Stimulated activated CD4-positive, alpha-beta T cell treated with anti-CD3 and anti-CD28 coated beads, Interleukin-2, amount 100 ng/mL, for 24 hours (primary cell): ENCODE measurements at regions not wholly inside any gene's neighbourhood (a gene's known extent, or its start where the extent isn't known, plus 50 kb on each side); places are given as distances from the start of the nearest gene placed in this dataset.

Experiments
- DNase-seq, 2 donors: peaks; one replicate each; pipeline ENCODE4 v3.0.0-alpha.2; 2020

DNA sequence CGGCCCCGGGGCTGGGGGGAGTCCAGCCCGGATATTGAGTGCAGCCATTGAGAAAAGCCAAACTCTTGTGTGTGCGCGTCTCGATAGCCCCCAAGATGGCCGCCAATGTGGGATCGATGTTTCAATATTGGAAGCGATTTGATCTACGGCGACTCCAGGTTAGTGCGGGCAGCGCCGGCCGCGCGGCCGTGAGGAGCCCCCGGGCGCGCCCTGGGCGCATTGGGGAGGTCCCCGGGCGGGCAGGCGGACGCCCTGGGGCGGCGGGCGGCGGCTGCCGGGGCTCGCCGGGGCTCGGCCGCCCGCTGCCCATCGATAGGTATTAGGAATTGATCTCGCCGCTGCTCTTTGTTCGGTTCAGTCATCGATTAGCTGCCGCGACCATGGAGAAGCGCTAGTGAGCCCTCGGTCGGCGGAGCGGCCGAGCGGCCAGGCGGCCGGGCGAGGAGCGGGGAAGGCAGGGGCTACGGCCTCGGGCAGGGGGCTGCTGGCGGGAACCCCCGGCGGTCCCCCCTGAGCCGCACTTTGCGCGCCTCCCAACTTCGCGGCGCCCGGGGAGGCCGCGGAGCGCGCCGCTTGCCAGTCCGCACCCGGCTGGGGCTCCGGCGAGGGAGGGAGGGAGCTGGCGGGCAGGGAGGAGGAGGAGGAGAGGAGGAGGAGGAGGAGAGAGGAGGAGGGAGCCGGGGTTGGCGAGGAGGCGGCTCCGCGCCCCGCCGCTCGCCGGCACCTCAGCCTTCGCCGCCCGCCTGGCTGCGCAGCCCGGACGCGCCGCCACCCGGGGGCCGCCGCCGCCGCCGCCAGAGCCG lies 113.9 kb upstream of the MYL2 start, which contains the start of gene CUX2:
Gene CUX2 (plus strand): TSS at position 83 of the 803 bp plus-strand sequence.
- DNase-seq: peak in 1 of 2 donors; percentile 40

DNA sequence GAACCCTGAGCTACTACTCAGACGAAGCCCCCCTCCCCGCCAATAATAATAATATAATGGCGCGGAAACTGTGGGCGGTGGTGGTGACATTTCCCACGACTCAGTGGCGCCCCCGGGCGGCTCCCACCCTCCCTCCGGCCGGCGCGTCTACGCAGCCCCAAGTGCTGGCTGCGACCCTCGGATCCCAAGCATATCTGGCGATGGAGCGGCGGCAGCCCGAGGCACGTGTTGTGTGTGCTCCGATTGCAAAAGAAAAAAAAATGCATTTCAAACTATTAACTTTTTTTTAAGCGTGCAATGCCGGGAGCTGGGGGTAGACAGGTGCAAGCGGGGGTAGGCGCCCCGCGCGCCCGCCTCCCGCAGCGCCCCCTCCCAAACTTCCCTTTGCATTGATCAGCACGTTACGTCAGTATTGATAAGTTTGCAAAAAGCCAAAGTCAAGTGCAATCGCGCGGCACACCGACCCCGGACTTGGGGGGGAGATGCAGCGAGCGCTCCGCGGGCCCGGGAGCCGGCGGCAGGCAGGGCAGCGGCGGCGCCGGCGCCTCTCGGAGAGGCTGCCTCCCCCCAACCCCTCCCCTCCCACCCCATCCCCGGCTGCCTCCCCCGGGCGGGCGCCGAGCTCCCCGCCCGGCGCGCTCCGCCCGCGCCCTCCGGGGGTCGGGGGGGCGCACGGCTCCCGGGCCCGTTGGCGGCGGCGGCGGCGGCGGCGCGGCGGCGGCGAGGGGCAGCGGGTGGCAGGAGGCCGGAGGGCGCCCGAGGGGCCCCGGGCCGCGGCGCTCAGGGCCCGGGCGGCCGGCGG lies 113.1 kb upstream of the MYL2 start:
- DNase-seq: peak in 1 of 2 donors; percentile 27

DNA sequence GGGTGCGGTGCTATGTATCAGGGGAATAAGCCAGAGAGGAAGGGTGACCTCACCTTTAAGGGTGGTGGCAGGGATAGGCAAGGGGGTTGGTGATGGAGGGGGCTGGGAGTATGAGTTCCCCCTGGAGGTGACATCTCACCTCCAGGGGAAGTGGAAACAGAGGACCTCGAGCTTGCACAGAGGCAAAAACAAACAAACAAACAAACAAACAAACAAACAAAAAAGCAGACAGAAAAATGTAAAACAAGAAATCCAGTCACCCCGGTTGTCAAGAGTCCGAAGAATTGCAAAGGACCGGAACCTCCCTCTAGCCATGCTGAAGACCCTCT lies 112.2 kb upstream of the MYL2 start:
- no peak for DNase-seq

DNA sequence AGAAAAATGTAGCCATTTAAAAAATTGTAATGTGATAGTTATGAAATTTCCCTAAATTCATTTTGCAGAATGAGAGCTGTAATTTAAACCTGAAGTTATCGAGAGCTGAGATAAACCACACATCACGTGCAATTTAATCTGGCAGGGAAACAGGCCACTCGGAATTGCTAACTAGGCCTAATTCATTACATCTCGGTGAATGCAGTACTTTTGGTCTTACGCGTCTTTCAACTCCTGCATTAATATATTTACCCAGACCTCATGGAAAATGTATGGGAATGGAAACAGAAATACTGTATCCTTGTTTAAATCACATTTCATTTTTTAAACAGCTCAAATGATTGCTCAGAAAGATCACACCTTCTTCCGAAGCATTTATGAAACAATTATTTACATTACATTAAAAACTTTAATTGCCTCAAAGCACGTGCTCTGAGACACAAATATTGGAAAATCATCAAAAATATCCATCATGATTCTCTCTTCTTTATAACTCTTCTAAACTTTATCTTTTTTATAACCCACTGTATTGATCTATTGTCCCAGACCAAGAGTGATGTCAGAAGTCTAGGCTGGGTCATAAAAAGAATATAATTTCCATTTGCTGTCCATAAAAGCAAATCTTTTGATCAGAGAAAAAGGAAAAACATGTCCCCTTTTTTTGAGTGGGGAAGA lies 111.7 kb upstream of the MYL2 start:
- no peak for DNase-seq

DNA sequence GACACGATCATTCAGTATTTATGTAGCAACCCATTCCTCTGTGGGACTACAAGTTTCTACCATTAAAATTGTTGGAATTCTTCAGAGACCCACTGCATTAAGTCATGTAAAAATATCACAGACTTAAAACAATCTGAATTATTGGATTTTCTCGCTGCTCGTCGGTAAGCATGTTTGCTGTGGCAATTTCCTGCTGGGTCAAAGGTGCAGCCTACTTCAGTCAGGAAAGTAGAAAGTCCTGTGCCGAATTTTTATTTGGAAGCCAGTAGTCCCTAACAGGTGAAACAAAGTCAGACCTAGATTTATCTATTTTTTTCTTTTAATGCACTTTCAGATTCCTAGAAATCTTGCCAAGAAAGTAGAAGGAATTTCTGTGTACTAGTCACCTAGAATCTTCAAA lies 110.4 kb upstream of the MYL2 start:
- DNase-seq: no peak

DNA sequence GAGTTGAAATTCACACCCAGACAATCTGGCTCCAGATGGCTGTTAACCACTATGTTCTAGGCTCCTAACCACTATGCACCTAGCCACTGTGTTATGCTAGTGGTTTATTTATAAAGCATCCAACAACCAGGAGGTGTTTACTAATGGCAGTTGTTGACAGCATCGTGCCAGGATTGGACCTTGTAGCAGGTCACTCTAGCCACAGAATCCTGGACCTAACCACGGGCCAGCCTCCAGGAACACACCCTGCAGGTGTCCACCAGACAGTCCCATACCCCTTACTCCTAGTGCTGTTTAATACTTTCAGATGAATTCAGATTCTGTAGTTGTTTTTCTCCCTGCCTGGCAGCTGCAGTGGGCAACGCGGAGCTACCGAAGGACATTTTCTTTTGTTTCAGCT lies 109.4 kb upstream of the MYL2 start:
- DNase-seq: no peak

DNA sequence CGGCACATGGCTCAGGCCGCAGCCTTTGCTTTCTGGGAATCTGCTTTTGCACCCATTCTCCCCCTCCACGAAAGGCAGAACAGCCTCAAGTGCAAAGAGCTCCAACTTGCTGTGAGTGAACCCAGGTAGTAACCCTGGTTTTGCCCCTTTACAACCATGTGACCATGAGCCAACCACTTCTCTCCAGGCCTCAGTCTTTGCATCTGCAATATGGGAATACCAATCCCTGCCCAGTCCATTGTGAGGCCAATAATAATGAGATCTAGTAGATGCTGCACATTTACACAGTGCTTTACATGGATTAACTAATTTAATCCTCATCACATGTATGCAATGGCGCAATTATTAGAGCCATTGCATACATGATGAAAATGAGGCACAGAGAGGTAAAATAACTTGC lies 108.9 kb upstream of the MYL2 start:
- no peak for DNase-seq

DNA sequence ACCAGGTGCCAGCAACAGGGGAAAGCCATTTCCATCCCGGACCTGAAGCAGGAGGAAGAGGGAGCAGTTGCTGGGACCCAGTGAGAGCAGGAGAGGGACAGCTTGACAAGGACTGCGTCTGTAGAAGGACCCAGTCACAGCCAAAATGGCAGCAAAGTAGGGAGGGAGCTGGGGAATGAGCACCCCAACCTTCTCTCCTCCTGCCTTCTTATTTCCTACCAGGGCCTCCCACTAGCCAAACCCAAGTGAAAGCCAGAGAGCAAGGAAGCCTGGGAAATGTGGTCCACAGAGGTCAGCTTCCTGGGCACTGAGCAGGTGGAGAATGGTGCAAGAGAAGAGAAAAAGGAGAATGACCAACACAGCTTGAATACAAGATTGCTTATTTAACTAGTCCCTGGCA lies 108.5 kb upstream of the MYL2 start:
- no peak for DNase-seq

DNA sequence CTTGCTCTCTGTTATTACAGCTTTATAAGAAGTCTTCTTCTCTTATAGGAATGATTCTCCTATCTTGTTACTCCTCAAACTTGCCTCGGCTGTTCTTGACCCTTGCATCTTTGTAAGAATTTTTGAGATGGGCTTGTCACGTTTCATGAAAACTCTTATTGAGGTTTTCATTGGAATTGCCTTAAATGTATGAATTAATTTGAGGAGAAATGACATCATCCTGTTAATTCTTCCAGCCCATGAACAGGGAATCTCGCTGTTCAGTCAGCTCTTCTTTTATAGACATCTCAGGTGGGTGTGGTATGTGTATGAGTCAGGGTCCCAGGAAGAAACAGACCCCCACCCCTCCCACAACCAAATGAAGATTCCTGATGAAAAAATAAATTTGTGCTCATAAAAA lies 107.1 kb upstream of the MYL2 start:
- no peak for DNase-seq

DNA sequence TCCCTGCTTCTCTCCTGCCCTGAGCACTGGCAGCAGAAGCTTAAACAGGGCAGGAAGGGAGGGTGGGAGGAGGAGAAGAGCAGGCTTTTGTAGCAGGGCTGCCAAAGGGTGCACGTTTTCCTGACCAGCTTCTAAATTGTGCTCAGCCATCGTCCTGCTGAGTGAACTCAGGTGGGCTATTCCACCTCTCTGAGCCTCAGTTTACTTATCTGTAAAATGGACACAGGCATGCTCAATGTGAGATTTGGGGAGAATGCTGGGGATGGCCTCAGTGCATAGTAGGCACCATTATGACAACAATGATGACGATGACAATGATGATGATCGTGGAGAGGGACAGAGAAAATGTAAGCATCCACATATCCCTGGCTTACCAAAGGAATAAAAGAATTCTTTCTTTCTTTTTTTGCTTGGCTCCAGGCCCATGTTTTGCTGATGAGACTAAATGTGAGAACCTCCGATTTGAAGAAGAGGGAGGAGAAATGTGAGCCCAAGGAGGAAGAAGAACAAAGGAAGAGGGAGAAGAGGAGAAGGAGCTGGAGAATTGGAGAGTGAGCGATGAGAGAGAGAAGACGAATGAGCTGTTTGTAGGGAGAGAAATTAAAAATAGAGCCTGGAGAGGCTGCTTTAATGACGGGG lies 105.5 kb upstream of the MYL2 start:
- DNase-seq: no peak

DNA sequence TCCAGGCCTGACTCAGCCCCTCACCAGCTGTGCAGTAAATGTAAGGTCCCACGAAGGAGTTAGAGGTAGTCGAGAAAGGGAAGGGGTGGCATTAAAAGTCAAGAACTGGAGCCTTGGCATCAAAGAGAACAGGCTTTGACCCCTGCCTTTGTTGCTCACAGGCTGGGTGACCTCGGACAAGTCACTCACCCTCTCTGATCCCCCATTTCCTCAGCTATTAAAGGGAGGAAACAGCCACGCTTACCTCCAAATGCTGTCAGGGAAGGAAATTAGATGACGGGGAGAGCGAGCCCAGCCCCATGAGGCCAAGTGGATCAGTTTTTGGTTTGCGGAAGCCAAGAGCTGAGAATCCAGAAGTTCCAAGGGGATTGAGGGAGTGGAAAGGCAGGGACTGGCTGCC lies 104.9 kb upstream of the MYL2 start:
- DNase-seq: no peak

DNA sequence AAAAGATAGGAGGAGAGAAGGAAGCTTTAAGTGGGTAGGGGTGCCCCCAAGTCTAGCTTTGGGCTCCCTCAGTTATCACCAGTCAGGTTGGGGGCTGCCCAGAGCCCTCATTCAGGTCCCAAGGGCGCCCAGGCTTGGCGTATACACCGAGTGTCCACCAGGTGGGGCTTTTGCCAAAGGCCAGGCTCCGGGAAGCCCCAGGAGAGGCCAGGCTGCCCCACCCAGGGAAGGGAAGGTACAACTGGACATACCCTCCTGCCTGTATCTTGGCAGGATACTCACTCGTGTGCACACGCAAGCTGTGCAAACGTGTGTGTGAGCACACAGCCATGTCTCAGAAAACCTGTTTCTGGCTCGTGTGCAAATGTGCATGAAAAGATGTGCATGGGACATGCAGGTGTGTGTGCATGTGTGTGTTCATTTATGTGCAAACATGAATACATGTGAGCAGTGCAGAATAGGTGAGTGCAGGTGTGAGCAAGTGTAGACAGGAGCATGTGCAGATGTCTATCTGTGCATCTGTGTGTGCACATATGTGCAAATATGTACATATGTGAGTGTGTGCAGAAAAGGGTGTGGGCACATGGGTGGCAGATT lies 103.9 kb upstream of the MYL2 start:
- DNase-seq: peak; percentile 56 to 64

DNA sequence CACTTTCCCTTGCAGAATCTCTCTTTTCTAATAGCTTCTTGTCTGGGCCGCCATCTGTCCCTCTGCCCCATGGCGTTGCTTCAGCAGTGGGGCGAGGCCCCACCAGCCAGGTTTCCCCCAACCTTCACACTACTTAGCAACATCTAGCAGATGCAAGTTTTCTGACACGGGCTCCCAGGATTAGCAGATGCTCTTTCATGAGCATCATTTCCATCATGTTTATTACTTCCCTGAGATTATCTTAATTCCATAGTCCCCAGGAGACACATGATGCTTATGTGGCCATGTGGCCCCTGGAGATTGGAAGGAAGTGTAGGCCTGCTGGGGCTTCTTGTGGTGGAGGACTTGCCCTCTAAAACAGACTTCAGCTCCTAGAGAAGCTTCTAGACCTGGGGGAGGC lies 102.0 kb upstream of the MYL2 start:
- no peak for DNase-seq

DNA sequence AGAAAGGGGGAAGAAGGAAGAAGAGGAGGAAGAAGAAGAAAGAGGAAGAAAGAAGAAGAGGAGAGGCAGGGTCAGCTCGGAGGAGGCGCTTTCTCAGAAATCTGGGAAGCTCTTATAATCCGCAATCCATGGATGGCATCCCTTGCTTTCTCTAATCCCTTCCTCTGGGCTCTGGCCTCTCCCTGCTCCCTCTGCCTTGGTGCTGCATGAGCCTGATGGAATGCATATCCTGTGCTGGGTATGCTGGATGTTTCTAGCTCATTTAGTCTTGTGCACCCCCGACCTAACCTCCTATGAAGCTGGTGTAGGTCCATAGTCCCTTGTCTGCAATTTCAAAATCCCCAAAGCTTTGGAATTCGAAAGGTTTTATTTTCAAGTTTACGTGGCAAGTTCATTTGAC lies 94.2 kb upstream of the MYL2 start:
- no peak for DNase-seq

DNA sequence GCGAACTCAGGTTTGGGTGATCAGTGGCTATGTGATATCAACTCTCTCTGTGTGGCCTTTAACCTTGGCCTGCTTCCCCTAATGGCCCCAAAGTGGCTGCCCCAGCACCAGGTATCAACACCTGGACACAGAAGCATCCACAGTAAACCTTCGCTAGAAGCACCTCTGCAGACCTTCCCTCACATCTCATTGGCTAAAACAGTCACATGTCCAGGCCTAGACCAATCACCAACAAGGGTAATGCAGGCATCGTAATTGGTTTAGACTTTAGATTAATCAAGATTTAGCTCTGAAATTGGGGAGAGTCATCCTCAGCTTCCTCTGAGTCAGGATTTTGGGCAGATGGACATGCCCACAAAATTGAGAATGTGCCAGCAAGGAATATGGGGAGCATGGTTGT lies 92.5 kb upstream of the MYL2 start:
- DNase-seq: no peak

DNA sequence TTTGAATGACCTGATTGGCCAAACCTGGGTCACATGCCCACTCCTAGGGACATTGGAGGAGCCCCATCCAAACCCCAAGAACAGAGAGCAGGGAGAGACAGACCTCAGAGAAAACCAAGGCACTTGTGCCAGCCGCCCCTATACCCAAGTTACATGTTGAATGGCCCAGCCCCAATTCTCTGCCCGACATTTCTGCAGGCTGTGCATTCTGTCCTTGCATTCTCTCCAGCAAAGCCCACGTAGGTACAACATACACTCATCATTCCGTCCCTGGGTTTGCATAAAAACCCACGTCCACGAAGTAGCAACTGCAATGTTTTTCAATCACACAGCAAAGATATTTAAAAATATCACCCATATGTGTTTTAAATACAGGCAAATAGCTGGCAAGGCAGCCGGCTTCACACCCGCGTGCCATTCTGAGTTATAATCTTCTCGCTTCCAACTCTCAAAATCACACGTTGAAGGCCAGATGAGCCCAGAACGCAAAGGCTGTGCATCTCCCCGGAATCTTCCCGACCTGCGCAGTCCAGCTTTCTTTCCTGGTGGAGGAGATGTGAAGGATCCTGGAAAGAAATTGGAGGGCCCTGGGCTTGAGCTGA lies 91.7 kb upstream of the MYL2 start:
- no peak for DNase-seq

DNA sequence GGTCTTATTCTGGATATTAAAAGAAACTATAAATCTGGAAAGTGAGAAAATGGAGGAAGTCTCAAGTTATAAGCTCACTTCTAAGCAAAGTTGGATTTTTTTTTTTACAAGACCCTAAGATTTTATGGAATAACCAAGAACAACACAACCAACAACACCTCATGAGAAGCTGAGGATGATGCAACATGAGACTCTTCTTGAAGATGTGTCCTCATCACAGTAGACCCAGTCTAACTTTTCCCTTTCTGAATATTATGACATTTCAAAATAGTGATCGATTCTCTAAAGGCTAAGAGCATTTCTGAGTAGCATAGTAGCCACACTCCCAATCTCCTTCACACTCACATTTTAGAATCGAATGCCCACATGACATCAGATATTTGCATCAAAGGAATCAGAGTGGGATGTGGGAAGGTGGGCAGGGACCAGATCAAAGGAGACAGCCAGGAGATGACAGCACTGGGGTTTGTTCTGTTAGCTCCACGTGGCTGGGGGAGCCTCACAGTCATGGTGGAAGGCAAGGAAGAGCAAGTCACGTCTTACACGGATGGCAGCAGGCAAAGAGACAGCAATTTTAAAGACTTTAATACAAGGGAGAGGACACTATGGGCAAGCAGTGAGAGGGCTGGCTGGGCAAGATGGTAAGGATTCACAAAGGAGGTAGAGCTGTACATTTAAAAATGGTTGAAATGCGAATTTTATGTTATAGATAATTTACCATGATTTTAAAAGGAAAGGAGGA lies 90.7 kb upstream of the MYL2 start:
- DNase-seq: no peak

DNA sequence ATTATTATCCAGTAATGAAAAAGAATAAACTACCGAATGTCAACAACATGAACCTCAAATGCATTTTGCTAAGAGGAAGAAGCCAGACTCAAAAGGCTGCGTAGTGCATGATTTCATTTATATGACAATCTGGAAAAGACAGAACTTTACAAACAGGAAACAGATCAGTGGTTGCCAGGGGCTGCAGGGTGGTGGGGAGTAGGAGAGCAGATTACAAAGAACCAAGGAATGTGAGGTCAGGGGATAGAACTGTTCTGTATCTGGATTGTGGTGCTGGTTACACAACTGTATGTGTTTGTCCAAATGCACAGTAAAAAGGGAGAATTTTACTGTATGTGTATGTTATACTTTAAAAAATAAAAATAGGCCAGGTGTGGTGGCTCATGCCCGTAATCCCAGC lies 89.7 kb upstream of the MYL2 start:
- DNase-seq: no peak

DNA sequence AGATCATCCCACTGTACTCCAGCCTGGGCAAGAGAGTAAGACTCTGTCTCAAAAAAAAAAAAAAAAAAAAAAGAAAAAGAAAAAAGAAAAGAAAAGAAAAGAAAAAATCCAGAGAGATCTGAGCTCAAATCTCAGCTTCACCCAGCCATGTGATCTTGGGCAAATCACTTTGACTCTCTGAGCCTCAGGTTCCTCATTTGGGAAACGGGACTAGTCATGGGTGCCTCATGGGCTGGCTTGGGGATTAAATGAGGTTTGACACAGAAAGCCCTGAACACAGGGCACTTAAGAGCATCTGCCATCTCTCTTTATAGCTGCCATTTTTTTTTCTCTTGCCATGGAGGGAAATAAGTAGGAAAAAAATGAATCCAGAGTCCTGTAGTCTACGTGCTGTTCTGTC lies 86.2 kb upstream of the MYL2 start:
- no peak for DNase-seq

DNA sequence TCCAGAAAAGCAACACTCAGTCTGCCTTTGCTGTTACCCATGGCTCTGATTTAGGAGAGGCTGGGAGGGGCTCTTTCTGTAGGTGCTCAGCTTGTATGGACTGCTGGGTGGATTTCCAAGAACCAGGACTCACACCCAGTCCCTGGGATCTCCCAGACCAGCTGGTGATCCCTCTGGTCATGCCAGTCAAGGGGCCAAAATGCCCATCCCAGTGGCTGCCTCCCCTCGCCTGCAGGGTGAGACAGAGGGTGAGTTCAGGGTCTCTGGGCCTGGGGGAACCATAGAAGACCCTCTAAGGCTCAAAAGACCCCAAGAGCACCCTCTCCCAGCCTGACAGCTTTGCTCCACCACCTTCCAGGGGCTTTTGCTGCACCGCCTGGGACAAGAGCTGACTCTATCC lies 78.6 kb upstream of the MYL2 start:
- no peak for DNase-seq

DNA sequence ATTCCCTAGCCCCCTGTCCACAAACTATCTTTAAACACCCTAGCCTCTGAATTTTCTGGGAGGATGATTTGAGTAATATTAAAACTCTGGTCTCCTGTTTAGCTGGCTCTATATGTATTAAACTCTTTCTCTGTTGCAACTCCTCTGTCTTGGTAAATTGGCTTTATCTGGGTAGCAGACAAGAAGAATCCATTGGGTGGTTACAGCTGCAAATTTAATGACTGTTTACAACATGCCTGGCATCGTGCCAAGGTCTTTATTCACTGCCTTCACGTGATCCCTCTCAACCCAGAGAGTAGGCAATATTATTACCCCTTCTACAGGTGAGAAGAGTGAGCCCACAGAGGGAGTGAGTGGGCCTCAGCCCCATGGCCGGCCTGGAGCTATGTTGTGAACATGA lies 77.8 kb upstream of the MYL2 start:
- DNase-seq: no peak

DNA sequence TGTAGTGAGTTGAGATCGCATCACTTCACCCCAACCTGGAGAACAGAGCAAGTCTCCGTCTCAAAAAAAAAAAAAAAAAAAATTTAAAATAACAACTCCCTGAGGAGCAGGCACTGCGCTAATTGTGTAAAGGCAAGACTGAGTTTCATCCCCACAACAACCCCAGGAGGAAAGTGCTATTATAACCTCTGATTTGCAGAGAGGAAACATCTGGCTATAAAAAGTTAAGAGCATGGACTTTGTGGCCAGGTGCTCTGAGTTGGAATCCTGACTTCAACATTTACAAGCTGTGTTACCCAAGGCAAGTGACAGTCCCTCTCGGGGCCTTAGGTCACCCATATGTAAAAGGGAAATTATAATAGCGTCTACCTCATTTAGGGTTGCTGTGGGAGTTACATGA lies 76.0 kb upstream of the MYL2 start:
- no peak for DNase-seq
